Caco-2 (cell line): ENCODE measurements at regions not wholly inside any gene's neighbourhood (a gene's known extent, or its start where the extent isn't known, plus 50 kb on each side); places are given as distances from the start of the nearest gene placed in this dataset.

Source experiments
- BruUV-seq: library from RNA; stranded (reverse); fragments of 400-500 nt; replicated peaks from 2 replicates; lab custom pipeline; 2021; lab: Mats Ljungman, UMichigan
- CTCF ChIA-PET: fragments of 300-600 bp; sonication (Branson Sonifier 250); formaldehyde crosslinking; loops from one replicate; lab custom pipeline; 2022; ENCODE audit warnings: antibody characterized with exemption; lab: Charles Lee
- POLR2A ChIA-PET: fragments of 300-600 bp; sonication (Branson Sonifier 250); formaldehyde crosslinking; loops from one replicate; lab custom pipeline; 2022; ENCODE audit warnings: antibody characterized with exemption; lab: Charles Lee
- DNase-seq, 2 experiments: peaks; one replicate each; pipeline versions ENCODE4 v3.0.0 to v3.0.0-alpha.2; 2020 to 2022
- H3K27me3 ChIP-seq: replicated peaks from 2 replicates; pipeline ENCODE4 v1.6.0; 2011; ENCODE audit warnings: low read length; ENCODE audit not compliant: control insufficient read depth, insufficient read depth
- H3K36me3 ChIP-seq: 2 replicates; pipeline ENCODE4 v1.5.1; 2011; ENCODE audit warnings: low read length; ENCODE audit not compliant: control insufficient read depth, insufficient read depth
- H3K4me1 ChIP-seq: fragments of 250-450 bp; sonication (Bioruptor Pico); 2 replicates; pipeline ENCODE4 v1.5.1; 2020; ENCODE audit warnings: mild to moderate bottlenecking
- H3K4me3 ChIP-seq: 2 replicates; pipeline ENCODE4 v1.5.1; 2011; ENCODE audit warnings: low read depth, mild to moderate bottlenecking, control low read depth, low read length
- H3K9me3 ChIP-seq: fragments of 250-450 bp; sonication (Bioruptor Pico); 2 replicates; pipeline ENCODE4 v1.5.1; 2020; ENCODE audit warnings: mild to moderate bottlenecking, moderate library complexity
- H3K27ac Mint-ChIP-seq: one replicate; pipeline ENCODE4 v1.8.0; 2022; ENCODE audit warnings: mixed read lengths; ENCODE audit not compliant: unreplicated experiment
- H3K27me3 Mint-ChIP-seq: one replicate; pipeline ENCODE4 v1.8.0; 2022; ENCODE audit warnings: mixed read lengths; ENCODE audit not compliant: insufficient read depth, unreplicated experiment
- H3K36me3 Mint-ChIP-seq: one replicate; pipeline ENCODE4 v1.8.0; 2022; ENCODE audit warnings: mild to moderate bottlenecking, mixed read lengths; ENCODE audit not compliant: insufficient read depth, unreplicated experiment
- H3K4me1 Mint-ChIP-seq: one replicate; pipeline ENCODE4 v1.8.0; 2022; ENCODE audit warnings: low read depth, mixed read lengths; ENCODE audit not compliant: unreplicated experiment
- H3K4me3 Mint-ChIP-seq: one replicate; pipeline ENCODE4 v1.8.0; 2022; ENCODE audit warnings: mild to moderate bottlenecking, moderate library complexity, mixed read lengths; ENCODE audit not compliant: unreplicated experiment
- H3K9me3 Mint-ChIP-seq: one replicate; pipeline ENCODE4 v1.8.0; 2022; ENCODE audit warnings: mixed read lengths; ENCODE audit not compliant: unreplicated experiment
- CTCF ChIP-seq, 2 experiments: fragments of 200-600 bp in 1 of 2; IDR thresholded peaks; 1 replicate in 1 of 2; 2 replicates in 1 of 2; pipeline versions ENCODE4 v1.5.1 to v1.8.0; 2011 to 2022; ENCODE audit warnings: antibody characterized with exemption in 1 of 2, control low read depth in 1 of 2, inconsistent platforms in 1 of 2, low read depth in 1 of 2, low read length in 1 of 2, mild to moderate bottlenecking in 1 of 2, moderate library complexity in 1 of 2; ENCODE audit not compliant: insufficient read depth in 1 of 2, severe bottlenecking in 1 of 2, unreplicated experiment in 1 of 2
- intact Hi-C: fragments of 100-400 bp; cut with micrococcal nuclease; formaldehyde crosslinking; loops from one replicate; pipeline ENCODE4 v1.10.0; 2022; ENCODE audit not compliant: unreplicated experiment

GRCh38 chr6:20292905-20293304 is 80.6 kb upstream of the MBOAT1 start:
- H3K4me1 ChIP-seq, result no peaks in the 10 kb centered on the region

GRCh38 chr6:20301256-20301655 is 89.0 kb upstream of the MBOAT1 start:
- Mint-ChIP-seq H3K27ac (no peak overlapping the region), H3K27me3 (no peaks in the 10 kb centered on the region), H3K4me1 (no peaks in the 10 kb centered on the region), H3K4me3 (no peak overlapping the region), H3K9me3 (no peaks in the 10 kb centered on the region), H3K36me3 (no peaks in the 10 kb centered on the region)
- H3K36me3 ChIP-seq, result no peaks in the 10 kb centered on the region
- H3K4me3 ChIP-seq, result no peak overlapping the region
- no peak for DNase-seq
- ChIA-PET CTCF (no interaction called here), POLR2A (no interaction called here)
- H3K27me3 ChIP-seq, result no peaks in the 10 kb centered on the region
- intact Hi-C loops, result no loop called here
- no TSS peak for BruUV-seq
- no peaks in the 10 kb centered on the region for H3K9me3 ChIP-seq
- H3K4me1 ChIP-seq, result no peaks in the 10 kb centered on the region
- no peak for TF ChIP-seq CTCF (IDR thresholded peaks at IDR 0.05; ENCODE audit: insufficient read depth in 1 of 2, low read depth in 1 of 2, low read length in 1 of 2, severe bottlenecking in 1 of 2, unreplicated experiment in 1 of 2)

More at GRCh38 chr6:20292905-20293304, 80.6 kb upstream of the MBOAT1 start:
- Mint-ChIP-seq H3K4me1 (peaks cover 6% of the 10 kb centered on the region), H3K27ac (no peak overlapping the region), H3K9me3 (no peaks in the 10 kb centered on the region), H3K36me3 (no peaks in the 10 kb centered on the region), H3K27me3 (no peaks in the 10 kb centered on the region), H3K4me3 (no peak overlapping the region)
- DNase-seq, result no peak
- intact Hi-C loops, result no loop called here
- no peaks in the 10 kb centered on the region for H3K36me3 ChIP-seq
- H3K4me3 ChIP-seq, result no peak overlapping the region
- BruUV-seq, result no TSS peak
- no peak for TF ChIP-seq CTCF (IDR thresholded peaks at IDR 0.05; ENCODE audit: insufficient read depth in 1 of 2, low read depth in 1 of 2, low read length in 1 of 2, severe bottlenecking in 1 of 2, unreplicated experiment in 1 of 2)
- ChIA-PET POLR2A (no interaction called here), CTCF (no interaction called here)
- H3K27me3 ChIP-seq, result no peaks in the 10 kb centered on the region
- no peaks in the 10 kb centered on the region for H3K9me3 ChIP-seq

DNA sequence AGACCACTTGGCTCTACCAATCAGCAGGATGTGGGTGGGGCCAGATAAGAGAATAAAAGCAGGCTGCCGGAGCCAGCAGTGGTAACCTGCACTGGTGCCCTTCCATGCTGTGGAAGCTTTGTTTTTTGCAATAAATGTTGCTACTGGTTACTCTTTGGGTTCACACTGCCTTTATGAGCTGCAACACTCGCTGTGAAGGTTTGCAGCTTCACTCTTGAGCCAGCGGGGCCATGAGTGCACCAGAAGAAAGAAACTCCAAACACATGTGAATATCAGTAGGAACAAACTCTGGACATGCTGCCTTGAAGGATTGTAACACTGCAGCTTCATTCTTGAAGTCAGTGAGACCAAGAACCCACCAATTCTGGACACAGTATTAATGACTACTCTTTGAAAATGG is 89.9 kb upstream of the MBOAT1 start:
- H3K27me3 Mint-ChIP-seq, result no peaks in the 10 kb centered on the region
- no peaks in the 10 kb centered on the region for H3K4me1 ChIP-seq
- ChIA-PET POLR2A (no interaction called here), CTCF (no interaction called here)
- no peak for DNase-seq
- H3K4me3 Mint-ChIP-seq, result no peak overlapping the region
- H3K27me3 ChIP-seq, result no peaks in the 10 kb centered on the region
- H3K36me3 Mint-ChIP-seq, result no peaks in the 10 kb centered on the region
- no peak for TF ChIP-seq CTCF (IDR thresholded peaks at IDR 0.05; ENCODE audit: insufficient read depth in 1 of 2, low read depth in 1 of 2, low read length in 1 of 2, severe bottlenecking in 1 of 2, unreplicated experiment in 1 of 2)
- BruUV-seq, result no TSS peak
- H3K4me1 Mint-ChIP-seq, result no peaks in the 10 kb centered on the region
- H3K27ac Mint-ChIP-seq, result no peak overlapping the region
- H3K36me3 ChIP-seq, result no peaks in the 10 kb centered on the region
- H3K9me3 ChIP-seq, result no peaks in the 10 kb centered on the region
- no peaks in the 10 kb centered on the region for H3K9me3 Mint-ChIP-seq
- H3K4me3 ChIP-seq, result no peak overlapping the region
- intact Hi-C loops, result no loop called here
